ENCODE measurements at regions not wholly inside any gene's neighbourhood (a gene's known extent, or its start where the extent isn't known, plus 50 kb on each side); places are given as distances from the start of the nearest gene placed in this dataset.

DNA sequence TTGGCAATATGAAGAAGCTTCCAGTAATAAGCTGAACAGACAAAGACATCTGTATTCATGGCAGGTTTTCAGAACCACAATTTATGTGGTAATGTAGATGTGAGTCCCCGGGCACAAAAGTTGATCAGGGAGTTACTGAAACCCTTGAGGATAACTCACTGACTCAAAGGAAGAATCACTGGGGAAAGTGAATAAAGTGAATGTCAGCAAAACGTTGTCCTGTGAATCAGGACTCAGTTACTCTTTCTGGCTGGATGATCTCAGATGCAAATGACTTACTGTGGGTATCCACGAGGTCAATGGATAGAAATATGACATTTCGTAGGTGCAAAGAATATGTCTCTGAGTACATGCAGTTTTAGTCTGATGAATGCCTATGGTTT, 172.8 kb upstream of the CTBP2 start:
- DNase-seq: no peak

DNA sequence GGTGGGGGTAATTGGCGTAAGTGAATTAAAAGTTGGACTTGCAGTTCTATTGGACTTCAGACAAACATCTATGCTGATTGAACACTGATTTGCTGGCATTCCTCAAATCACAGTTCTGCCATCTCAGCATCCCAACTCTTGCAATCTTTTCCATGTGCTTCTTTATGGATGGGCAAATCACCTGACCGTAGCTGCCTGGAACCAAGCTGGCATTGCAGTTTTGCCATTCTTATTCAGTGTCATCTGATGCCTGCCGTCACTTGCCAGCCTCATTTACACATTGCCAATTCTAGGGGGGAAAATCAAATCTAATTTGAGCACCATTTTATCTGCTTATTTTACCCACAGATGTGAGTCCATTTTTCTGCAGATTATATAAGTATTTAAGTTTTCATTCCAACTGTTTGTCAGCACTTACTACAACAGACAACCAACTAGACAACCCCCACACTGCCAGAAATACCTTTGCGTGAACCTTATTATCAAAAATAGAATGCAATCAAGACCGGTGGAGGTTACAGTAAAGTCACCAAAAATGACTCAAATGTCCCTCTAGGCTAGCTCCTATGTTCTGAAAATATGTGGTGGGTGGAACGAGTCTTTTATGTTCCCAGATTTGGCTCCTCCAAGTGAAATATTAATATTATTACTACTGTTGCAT, 172.3 kb upstream of the CTBP2 start:
- no peak for DNase-seq

DNA sequence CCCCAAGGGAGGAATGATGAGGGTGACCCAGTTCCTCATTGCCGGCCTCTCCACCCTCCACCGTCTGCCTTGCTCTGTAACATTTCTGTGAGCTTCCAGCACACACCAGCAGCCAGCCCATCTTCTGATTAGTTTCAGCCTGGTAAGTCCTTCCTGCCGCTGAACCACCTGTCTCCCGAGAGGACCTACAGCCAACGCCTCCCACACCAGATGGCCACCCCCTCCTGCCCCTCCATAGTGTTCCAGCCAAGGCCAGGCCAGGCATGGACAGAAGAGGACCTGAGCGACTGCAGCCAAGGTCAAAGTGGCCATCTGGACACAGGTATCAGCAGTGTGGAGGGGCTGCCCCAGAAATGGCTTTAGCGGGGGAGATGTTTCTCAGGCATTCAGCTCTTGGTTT, 170.7 kb upstream of the CTBP2 start:
- no peak for DNase-seq

DNA sequence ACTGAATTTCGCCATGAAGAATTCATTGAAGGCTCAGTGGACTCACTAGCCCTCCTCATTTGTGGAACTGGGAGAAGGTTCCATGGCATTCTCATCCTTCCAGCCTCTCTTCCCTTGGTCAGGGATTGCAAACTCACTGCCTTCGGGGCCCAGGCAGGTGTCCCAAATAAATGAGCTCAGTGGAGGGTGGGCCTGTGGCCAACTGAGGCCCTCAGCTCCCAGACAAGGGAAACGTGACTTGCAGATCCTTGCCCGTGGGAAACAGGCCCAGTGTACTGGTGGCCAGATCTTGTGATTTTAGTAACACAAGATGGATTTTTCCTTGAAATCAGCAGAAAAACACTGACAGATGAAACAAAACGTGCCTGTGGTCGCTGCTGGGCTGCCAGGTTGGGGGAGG, 168.7 kb upstream of the CTBP2 start:
- no peak for DNase-seq

DNA sequence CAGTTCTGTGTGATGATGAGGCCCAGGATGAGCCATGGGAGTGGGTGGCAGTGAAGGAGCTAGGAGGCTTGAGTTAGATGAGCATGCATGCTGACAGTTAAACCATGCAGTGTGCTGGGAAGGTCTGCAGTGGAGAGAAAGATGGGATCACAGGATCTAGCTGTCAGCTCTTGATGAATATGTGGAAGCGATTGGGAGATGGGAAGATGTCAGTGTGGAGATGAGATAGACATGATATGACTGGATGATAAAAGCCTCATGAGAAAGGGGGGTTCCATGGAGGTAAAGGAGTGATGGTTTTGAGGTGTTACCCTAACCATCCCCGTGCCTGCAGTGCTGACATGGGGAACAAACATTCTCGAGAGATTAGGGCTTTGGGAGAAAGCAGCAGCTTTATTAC, 165.0 kb upstream of the CTBP2 start:
- no peak for DNase-seq

DNA sequence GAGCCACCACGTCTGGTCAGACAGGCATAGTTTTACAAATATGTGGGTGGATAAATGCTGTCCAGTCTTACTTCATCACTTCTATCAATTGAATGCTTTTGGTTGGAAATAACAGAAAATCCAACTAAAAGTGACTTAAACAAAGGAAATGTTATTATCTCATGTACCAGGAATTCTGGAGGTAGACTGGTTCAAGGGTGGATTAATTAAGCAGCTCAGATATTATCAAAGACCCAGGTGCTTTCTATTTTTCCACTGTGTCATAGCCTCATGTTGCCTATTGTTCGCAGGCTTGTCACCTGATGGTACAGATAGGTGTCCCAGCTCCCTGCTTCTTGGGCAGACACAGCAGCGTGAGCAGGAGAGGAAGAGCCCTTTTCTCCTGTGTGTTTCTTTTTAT, 156.1 kb upstream of the CTBP2 start:
- no peak for DNase-seq

DNA sequence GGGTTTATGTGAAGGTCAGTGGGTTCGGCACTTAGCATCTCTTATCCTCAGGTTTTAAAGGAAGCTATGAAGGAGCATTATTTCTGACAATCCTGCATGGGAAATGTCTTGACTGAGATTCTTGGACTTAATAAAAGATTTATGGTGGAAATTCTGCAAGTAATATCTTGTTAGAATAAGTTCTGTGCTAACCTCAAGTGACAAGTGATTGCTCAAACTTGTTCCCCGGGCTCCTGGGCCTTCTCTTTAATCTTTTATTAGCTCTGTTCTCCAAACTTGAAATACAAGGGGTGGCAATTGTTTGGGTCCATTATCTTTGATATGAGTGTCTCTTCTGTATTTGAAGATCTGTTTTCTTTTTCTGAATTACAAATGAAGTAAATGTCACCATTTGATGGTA, 140.6 kb upstream of the CTBP2 start:
- DNase-seq: no peak

DNA sequence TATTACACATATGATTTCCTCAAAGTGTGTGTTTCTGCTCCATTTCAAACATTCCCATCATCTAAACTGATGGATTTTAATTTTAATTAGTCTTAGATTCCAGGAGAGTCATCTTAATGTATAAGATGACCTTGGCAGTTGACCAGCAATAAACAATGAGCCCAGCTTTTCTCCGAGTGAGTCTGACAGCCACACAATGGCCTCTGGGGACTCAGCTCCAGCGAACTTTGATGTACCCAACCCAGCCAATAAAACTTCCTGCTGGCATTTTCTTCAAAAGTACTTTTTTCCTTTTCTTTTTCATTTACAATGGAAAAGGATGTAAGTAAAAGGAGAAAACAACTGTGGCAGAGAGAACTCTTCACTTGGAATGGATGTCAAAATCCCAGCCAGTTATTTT, 139.1 kb upstream of the CTBP2 start:
- no peak for DNase-seq

DNA sequence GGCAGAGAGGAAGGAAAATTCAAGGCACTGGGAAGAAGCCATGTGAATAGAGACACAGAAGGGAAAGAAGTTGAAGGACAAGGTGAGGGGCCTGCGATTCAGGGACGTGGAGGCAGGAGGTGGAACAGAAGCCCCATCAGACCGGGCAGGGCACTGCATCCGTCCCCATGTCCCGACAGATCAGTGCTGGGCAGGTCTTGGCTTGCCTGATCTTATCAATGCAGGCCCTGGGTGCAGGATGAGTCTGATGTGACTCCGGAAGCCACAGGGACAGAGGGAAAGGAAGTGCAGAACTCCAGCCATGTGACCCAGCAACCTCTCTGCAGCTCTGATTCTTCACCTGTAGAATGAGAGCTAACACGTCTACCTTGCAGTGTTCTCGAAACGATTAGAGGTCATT, 136.2 kb upstream of the CTBP2 start:
- DNase-seq: no peak

DNA sequence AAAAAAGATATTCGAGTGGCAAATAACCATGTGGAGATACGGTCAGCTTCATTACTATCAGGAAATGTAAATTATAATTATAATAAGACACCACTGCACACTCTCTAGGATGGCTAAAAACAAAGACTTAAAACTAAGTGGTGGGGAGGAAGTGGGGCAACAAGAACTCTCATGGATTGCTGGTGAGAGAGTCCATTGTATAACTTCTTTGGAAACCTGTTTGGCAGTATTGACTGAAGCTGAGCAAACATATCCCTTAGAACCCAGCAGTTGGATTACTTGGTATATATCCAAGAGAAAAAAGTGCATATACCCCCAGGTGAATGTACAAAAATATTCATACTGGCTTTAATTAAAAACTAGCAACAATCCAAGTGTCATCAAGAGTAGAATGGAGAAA, 133.7 kb upstream of the CTBP2 start:
- DNase-seq: no peak

DNA sequence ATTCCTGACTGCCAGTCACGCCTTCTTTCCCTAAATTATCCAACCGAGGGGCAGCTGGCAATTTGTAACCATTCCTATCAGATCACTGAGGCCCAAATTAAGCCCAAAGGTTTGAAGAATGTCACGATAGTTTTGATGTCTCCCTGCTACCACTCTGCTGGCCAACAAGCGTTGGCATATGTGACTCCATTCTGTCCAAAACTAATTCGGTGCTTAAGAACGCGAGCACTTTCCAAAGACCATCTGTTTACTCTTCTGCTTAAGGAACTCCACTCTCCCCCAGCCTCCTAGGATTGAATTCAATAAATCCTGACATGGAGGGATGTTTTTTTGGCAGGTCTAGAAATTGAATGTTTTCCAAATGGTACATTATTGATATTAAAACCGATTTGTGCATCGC, 131.5 kb upstream of the CTBP2 start:
- no peak for DNase-seq

DNA sequence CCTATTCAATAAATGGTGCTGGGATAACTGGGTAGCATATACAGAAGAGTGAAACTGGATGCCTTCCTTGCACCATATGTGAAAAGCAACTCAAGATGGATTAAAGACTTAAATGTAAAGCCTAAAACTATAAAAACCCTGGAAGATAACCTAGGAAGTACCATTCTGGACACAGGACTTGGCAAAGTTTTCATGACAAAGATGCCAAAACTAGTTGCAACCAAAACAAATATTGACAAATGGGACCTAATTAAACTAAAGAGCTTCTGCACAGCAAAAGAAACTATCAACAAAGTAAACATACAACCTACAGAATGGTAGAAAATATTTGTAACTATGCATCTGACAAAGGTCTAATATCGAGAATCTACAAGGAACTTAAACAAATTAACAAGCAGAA, 129.1 kb upstream of the CTBP2 start:
- no peak for DNase-seq

DNA sequence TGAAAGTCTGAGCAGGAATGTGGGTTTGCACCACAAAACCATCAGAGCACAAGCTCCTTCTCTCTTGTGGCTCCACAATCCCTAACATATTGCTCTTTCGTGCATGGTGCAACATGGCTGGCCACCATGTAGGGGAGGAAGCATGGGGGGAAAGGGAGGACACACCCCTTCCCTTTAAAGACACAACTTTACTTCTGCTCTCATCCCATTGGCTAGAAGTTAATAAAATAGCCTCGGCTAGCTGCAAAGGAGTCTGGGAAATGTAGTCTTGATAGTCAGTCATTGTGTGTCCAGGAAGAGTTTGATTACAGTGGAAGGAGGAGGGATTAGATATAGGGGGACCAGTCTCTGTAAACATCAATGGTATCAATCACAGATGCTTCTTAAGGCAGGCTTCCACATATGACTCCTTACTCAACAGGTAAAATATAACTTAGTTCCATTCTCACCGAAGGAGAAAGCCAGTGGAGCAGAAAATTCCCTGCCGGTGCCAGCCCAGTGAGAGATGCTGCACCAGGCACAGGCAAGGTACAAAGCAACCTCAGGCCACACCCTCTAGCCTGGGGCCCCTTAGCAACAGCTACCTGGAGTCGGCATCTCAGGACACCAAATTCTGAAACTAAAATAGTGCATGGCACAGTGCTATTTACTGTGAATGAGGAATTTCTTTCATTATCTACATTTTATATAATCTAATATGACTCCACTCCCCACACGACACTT, 124.7 kb upstream of the CTBP2 start:
- DNase-seq: no peak

DNA sequence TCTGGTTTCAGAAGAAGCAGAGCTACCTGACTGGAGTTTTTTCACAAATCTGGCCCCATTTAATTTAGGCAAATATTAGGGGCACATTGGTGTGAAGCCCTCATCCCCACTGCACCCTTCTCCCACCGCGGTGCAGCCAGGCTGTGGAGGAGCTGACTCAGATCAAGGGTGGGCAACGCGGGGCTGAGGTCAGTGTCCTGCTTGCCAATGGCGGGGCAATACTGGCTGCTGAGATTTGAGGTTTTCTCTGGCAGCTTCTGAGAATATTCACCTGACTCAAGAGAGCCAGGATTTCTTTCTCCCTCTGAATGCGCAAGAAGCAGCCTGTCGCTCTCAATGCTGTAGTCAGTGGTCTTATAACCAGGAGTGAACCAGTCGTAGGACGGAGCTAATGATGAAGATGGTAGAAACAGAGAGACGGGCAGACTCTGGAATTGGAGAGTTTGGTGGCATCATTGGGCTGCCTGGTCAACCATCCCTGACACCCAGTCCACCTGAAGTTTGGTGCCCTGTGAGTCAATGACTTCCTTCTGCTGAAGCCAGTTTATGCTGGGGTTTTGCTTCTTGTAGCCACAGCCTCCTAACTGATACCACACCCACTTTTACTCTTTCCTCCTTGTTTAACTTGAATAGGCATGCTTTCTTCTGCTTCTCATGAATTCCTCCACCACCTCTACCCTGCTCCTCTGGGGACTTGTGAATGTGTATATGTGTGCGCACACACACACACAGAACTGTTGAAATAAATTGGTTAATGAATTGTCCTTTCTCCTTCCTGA, 123.7 kb upstream of the CTBP2 start:
- no peak for DNase-seq

DNA sequence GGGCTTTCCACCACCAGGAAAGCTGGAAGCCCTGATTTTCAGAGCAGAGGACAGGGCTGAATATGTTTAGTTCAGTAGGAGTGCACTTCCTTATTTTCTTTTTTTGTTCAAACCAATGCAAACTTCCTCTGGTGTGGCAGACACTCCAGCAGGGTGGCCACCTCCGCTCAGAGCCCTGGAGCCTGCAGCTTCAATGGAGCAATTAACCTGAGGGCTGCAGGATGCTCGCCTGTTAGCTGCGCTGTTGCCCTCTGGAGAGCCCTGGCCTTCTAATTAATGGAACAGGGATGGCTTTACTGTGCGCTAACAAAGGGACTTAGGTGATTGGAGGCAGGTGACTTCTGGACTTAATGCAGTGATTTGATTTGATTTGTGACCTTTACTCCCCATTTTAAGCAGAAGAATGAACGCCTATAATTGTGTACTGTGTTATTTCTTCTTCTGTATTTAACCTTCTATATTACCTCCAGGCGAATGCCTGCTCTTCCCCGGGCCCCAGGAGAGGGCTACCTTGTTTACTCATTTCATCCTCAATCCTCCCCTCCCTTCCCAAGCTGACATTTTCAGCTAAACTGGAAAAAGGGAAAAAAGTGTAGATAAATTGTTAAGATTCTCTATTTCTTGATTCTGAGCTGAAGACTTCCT, 123.0 kb upstream of the CTBP2 start:
- DNase-seq: no peak

DNA sequence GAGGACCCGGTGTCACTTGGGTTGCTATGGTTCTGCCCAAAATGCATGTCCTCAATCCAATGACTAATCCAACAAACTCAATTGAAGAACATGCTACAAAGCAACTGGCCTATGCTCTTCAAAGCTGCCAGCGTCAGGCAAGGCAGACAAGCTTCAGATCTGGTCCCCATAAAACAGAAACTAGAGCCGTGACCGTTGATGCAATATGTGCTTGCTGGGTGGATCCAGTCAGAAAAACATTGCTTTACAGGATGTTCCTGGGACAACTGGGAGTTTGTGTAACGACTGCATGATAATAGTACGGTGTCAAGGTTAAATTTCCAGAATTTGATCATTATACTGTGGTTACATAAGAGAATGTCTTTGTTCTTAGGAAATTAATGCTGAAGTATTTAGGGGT, 120.7 kb upstream of the CTBP2 start:
- DNase-seq: no peak

DNA sequence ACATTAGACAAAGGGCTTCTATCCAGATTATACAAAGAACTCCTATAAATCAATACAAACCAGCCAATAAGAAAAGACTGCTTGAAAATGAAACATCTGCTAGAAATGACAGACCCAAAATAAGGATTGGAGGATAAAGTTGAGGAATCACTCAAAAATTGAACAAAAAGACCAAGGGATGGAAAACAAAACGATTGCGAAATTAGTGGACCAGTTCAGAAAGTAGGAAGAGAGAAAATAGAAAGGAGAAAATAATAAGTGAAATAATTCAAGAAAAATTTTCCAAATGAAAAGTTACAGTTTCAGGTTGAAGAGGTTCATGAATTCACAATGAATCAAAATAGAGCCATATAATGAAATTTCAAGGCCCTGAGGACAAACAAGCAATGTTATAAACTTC, 115.8 kb upstream of the CTBP2 start:
- no peak for DNase-seq

DNA sequence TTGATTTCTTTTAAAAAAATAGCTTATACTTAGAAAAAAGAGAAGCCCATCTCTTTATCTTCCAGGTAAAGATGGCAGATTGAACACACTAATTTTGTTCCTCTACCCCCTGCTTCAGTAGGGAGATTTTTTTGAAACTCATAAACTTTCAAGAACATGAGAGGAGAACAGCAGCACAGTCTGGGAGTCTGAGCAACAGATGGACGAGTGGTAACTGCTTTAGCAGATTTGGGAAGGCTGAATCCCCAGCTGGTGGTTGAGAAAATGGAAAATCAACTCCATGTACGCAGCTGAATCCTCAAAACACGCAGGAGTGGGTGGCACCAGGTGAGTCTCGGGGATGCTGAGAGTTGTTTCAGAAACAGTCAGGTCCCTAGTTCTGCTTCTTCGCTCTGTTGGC, 114.6 kb upstream of the CTBP2 start:
- no peak for DNase-seq

DNA sequence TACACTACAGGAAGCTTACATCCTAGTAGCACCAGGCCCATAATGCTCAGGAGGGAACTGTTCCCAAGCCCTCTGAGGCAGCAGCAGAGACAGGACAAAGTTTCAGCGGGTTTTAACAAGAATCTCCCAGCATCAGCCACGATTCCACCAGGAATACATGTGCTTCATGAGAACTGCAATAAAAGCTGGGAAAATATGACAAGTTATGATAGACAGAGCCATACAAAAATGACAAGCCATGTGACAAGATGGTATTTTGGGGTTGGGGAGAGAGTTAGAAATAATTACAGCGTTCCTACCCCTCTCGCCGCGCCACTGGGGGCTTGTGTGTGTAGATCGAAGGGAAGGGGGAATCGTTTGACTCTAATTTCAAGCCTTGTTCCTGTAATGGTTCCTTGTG, 112.7 kb upstream of the CTBP2 start:
- no peak for DNase-seq

DNA sequence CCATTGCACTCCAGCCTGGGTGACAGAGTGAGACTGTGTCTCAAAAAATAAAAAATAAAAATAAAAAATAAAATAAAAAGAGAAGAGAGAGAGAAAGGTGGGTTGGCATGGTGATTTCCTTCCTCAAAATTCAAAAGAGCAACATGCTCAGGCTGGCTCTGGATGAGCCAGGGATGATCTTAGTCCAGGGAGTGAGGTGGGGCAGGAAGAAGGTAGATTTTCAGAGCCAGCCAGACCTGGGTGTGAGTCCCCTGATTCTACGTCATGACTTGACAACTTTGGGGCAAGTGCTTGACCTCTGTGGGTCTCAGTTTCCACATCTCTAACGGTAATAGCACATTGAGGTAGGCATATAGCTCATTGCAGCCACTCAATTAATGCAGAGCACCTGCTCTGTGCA, 109.4 kb upstream of the CTBP2 start:
- no peak for DNase-seq

DNA sequence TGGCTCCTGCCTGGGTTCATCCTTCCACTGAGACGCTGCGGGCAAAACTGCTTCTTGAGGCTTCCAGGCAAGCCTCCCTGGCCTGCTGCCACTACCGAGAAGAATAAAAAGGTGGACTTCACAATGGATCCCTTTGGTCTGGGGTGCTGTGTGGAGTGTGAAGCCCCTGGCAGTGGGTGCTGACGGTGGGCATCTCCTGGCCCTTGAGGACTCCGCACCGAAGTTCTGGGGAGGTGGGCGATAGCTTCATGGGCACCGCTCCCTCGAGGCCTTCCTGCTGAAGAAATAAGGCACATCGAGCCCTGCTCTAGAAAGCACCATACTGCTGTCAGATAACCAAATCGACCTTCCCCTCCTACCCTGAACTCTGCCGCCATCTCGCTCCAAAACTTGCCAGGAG, 106.6 kb upstream of the CTBP2 start:
- DNase-seq: no peak

DNA sequence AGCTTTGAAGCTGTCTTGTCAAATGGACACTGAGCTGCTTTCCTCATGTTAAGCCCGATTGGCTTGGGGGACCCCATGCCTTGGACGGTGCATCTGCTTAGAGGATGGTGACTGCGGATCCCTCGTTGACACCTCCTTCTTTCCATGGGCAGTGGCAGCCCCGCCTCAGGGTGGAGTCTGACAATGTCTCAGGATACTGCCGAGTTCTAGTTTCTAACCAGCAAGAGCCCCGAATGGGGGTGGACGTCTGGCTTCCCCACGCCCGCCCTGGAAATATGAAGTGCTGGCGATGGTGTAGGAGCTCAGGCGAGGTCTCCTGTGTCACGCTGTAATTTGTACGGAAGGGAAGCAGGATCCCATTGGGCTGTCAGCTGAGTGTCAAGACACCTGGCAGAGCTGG, 106.2 kb upstream of the CTBP2 start:
- no peak for DNase-seq

DNA sequence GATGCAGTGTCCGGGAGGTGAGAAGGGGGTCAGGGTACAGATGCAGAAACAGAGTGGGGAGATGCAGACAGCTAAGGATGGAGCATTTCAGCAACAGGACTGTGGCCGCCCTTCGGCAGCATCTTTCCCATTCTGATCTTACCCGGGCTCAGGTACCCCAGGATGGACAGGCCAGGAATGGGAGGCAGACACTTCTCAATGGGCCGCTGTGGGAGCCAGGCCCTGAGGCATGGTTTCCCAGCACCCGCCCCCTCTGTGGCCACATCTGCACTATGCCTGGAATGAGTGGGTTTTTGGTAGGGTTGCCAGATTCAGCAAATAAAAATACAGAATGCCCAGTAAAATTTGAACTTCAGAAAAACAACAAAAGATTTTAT, 105.2 kb upstream of the CTBP2 start:
- DNase-seq: no peak
